H9 (cell line): ENCODE measurements at regions not wholly inside any gene's neighbourhood (a gene's known extent, or its start where the extent isn't known, plus 50 kb on each side); places are given as distances from the start of the nearest gene placed in this dataset.

Experiments used
- DNase-seq: peaks from one replicate; pipeline ENCODE4 v3.0.0-alpha.2; 2017
- H2AFZ ChIP-seq: one replicate; pipeline ENCODE4 v1.6.1; 2013; ENCODE audit warnings: mild to moderate bottlenecking, low read length, control low read depth, moderate library complexity
- H2AK5ac ChIP-seq: 2 replicates; pipeline ENCODE4 v1.6.1; 2013; ENCODE audit warnings: low read length, control low read depth, mixed read lengths; ENCODE audit not compliant: insufficient read length
- H2BK120ac ChIP-seq: one replicate; pipeline ENCODE4 v1.6.1; 2013; ENCODE audit warnings: low read depth, mild to moderate bottlenecking, low read length, control low read depth, inconsistent platforms; ENCODE audit not compliant: poor library complexity, severe bottlenecking
- H2BK12ac ChIP-seq: 2 replicates; pipeline ENCODE4 v1.6.1; 2013; ENCODE audit warnings: low read length, control low read depth, mixed read lengths, low read depth; ENCODE audit not compliant: insufficient read length
- H2BK15ac ChIP-seq: 2 replicates; pipeline ENCODE4 v1.6.1; 2013; ENCODE audit warnings: low read depth, low read length, control low read depth
- H2BK20ac ChIP-seq: one replicate; pipeline ENCODE4 v1.6.1; 2013; ENCODE audit warnings: low read depth, mild to moderate bottlenecking, low read length, control low read depth, inconsistent platforms; ENCODE audit not compliant: poor library complexity, severe bottlenecking
- H2BK5ac ChIP-seq: 2 replicates; pipeline ENCODE4 v1.6.1; 2013; ENCODE audit warnings: low read length, control low read depth, mixed read lengths; ENCODE audit not compliant: insufficient read length
- H3K14ac ChIP-seq: 2 replicates; pipeline ENCODE4 v1.6.1; 2013; ENCODE audit warnings: low read length, control low read depth; ENCODE audit not compliant: insufficient read depth
- H3K18ac ChIP-seq: 2 replicates; pipeline ENCODE4 v1.6.1; 2013; ENCODE audit warnings: low read depth, mild to moderate bottlenecking, mixed read lengths, low read length, control low read depth; ENCODE audit not compliant: insufficient read length
- H3K23ac ChIP-seq: 2 replicates; pipeline ENCODE4 v1.6.1; 2013; ENCODE audit warnings: low read length, control low read depth, mixed read lengths, low read depth; ENCODE audit not compliant: insufficient read length
- H3K23me2 ChIP-seq: 2 replicates; pipeline ENCODE4 v1.6.1; 2013; ENCODE audit warnings: low read depth, mild to moderate bottlenecking, mixed read lengths, low read length, control low read depth; ENCODE audit not compliant: insufficient read length, poor library complexity, severe bottlenecking
- H3K27ac ChIP-seq: 2 replicates; pipeline ENCODE4 v1.5.1; 2013; ENCODE audit warnings: low read length, control low read depth, mixed read lengths, low read depth; ENCODE audit not compliant: insufficient read length
- H3K27me3 ChIP-seq: 2 replicates; pipeline ENCODE4 v1.6.1; 2013; ENCODE audit warnings: low read length, control low read depth, inconsistent platforms; ENCODE audit not compliant: insufficient read depth
- H3K4ac ChIP-seq: 2 replicates; pipeline ENCODE4 v1.6.1; 2013; ENCODE audit warnings: low read depth, mild to moderate bottlenecking, control low read depth, inconsistent platforms, low read length, moderate library complexity
- H3K4me1 ChIP-seq: 2 replicates; pipeline ENCODE4 v1.6.1; 2013; ENCODE audit warnings: low read length, control low read depth, inconsistent platforms; ENCODE audit not compliant: insufficient read depth
- H3K4me2 ChIP-seq: 2 replicates; pipeline ENCODE4 v1.6.1; 2013; ENCODE audit warnings: low read length, control low read depth, mixed read lengths; ENCODE audit not compliant: insufficient read length, insufficient read depth
- H3K56ac ChIP-seq: 2 replicates; pipeline ENCODE4 v1.6.1; 2013; ENCODE audit warnings: low read depth, mild to moderate bottlenecking, mixed read lengths, low read length, control low read depth; ENCODE audit not compliant: insufficient read length
- H3K79me1 ChIP-seq: 2 replicates; pipeline ENCODE4 v1.6.1; 2013; ENCODE audit warnings: low read depth, mild to moderate bottlenecking, moderate library complexity, low read length, control low read depth, inconsistent platforms; ENCODE audit not compliant: insufficient read depth, poor library complexity, severe bottlenecking
- H3K79me2 ChIP-seq: 2 replicates; pipeline ENCODE4 v1.6.1; 2013; ENCODE audit warnings: low read length, control low read depth, inconsistent platforms; ENCODE audit not compliant: insufficient read depth
- H3K9ac ChIP-seq: 2 replicates; pipeline ENCODE4 v1.6.1; 2013; ENCODE audit warnings: low read length, control low read depth, mixed read lengths; ENCODE audit not compliant: insufficient read length; ENCODE audit errors: extremely low read depth
- H3K9me3 ChIP-seq: one replicate; pipeline ENCODE4 v1.6.1; 2013; ENCODE audit warnings: low read depth, low read length, inconsistent platforms; ENCODE audit not compliant: control insufficient read depth
- H3T11ph ChIP-seq: one replicate; pipeline ENCODE4 v1.6.1; 2013; ENCODE audit warnings: mild to moderate bottlenecking, low read length, control low read depth, inconsistent platforms
- H4K20me1 ChIP-seq: one replicate; pipeline ENCODE4 v1.6.1; 2013; ENCODE audit not compliant: control insufficient read depth, insufficient read length, insufficient read depth
- H4K5ac ChIP-seq: 2 replicates; pipeline ENCODE4 v1.6.1; 2013; ENCODE audit warnings: low read depth, mild to moderate bottlenecking, mixed read lengths, low read length, control low read depth; ENCODE audit not compliant: insufficient read length
- H4K8ac ChIP-seq: replicated peaks from 2 replicates; pipeline ENCODE4 v1.6.1; 2013; ENCODE audit warnings: low read length, control low read depth, mixed read lengths, low read depth; ENCODE audit not compliant: insufficient read length
- H4K91ac ChIP-seq: 2 replicates; pipeline ENCODE4 v1.6.1; 2013; ENCODE audit warnings: low read depth, mild to moderate bottlenecking, moderate library complexity, mixed read lengths, low read length, control low read depth; ENCODE audit not compliant: insufficient read length
- H3K27ac Mint-ChIP-seq, 3 experiments: 2 replicates in 2 of 3; 3 replicates in 1 of 3; pipeline ENCODE4 v1.8.0; 2020 to 2021; ENCODE audit warnings: mixed read lengths in 3 of 3, mild to moderate bottlenecking in 1 of 3, moderate library complexity in 1 of 3
- H3K27me3 Mint-ChIP-seq: 2 replicates; pipeline ENCODE4 v1.8.0; 2021; ENCODE audit warnings: low read depth, mild to moderate bottlenecking, moderate library complexity, mixed read lengths
- H3K36me3 Mint-ChIP-seq, 3 experiments: 2 replicates in 2 of 3; 3 replicates in 1 of 3; pipeline ENCODE4 v1.8.0; 2020 to 2021; ENCODE audit warnings: low read depth in 3 of 3, mixed read lengths in 3 of 3; ENCODE audit not compliant: insufficient read depth in 1 of 3
- H3K4me1 Mint-ChIP-seq, 2 experiments: 2 replicates each; pipeline ENCODE4 v1.8.0; 2020; ENCODE audit warnings: mixed read lengths in 2 of 2
- H3K4me3 Mint-ChIP-seq, 2 experiments: 2 replicates in 1 of 2; 3 replicates in 1 of 2; pipeline ENCODE4 v1.8.0; 2020 to 2021; ENCODE audit warnings: mild to moderate bottlenecking in 2 of 2, mixed read lengths in 2 of 2, moderate library complexity in 1 of 2
- H3K9me3 Mint-ChIP-seq, 2 experiments: 2 replicates in 1 of 2; 3 replicates in 1 of 2; pipeline ENCODE4 v1.8.0; 2020; ENCODE audit warnings: mild to moderate bottlenecking in 2 of 2, mixed read lengths in 2 of 2, moderate library complexity in 1 of 2
- WGBS: extraction: QIAGEN DNeasy Blood & Tissue Kit; methylation state at CpG from one replicate; pipeline ENCODE4 v1.1.7; 2013; ENCODE audit warnings: missing lambda C conversion rate, low lambda C conversion rate, mixed read lengths; ENCODE audit not compliant: insufficient read length; ENCODE audit errors: extremely low coverage; 5-methylcytosine and 5-hydroxymethylcytosine counted together
- TF ChIP-seq, protein P1 (sequence below): fragments of 200-600 bp; sonication (generic); conservative IDR thresholded peaks from 3 replicates; pipeline ENCODE4 v1.8.0; 2021; ENCODE audit warnings: antibody characterized with exemption, mild to moderate bottlenecking

DNA sequence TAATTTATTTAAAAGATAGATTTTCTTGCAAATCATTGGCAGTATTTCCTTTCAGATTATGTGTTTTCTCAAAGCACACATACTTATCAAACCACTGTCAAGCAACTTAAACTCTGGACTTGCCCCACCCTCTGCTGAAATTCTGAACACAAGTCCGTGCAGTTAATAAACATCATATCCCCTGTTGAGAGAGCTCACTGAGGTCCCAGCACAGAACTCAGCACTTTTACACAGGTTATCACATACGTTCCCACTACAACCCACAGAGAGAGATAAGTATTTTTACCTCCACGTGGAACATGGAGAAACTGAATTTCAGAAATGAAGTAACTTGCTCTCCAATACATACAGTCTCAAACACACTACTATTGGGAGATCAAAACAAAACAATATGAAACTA lies 267.6 kb upstream of the IGF1R start:
- Histone ChIP-seq H4K5ac (no peak overlapping the region), H3K4ac (no peak overlapping the region), H3K79me2 (no peaks in the 10 kb centered on the region), H3K27ac (no peak overlapping the region), H2BK12ac (no peak overlapping the region), H2AFZ (no peak overlapping the region), H3K14ac (no peak overlapping the region), H4K8ac (no peak overlapping the region), H2BK15ac (no peak overlapping the region), H3K56ac (no peak overlapping the region), H3K9ac (no peak overlapping the region), H2BK120ac (no peak overlapping the region), H4K20me1 (no peaks in the 10 kb centered on the region), H2BK5ac (no peak overlapping the region), H3K23me2 (no peaks in the 10 kb centered on the region), H3T11ph (no peak overlapping the region), H3K18ac (no peak overlapping the region), H3K27me3 (no peaks in the 10 kb centered on the region), H3K4me1 (no peaks in the 10 kb centered on the region), H4K91ac (no peak overlapping the region), H3K79me1 (no peaks in the 10 kb centered on the region), H3K9me3 (no peaks in the 10 kb centered on the region), H2BK20ac (no peak overlapping the region), H2AK5ac (no peak overlapping the region), H3K23ac (no peak overlapping the region), H3K4me2 (no peak overlapping the region)
- Mint-ChIP-seq H3K4me1 (peaks cover 8 to 10% of the 10 kb centered on the region in 2 experiments), H3K9me3 (peaks cover 18 to 20% of the 10 kb centered on the region in 2 experiments), H3K27ac (no peak overlapping the region), H3K4me3 (no peak overlapping the region), H3K27me3 (no peaks in the 10 kb centered on the region; the same call in 1 of the 2 replicates), H3K36me3 (peaks cover 2 to 22% (median 8%) of the 10 kb centered on the region in 3 experiments; a peak in 6 of 7 replicates)
- no peak for DNase-seq
- TF ChIP-seq, protein P1, sequence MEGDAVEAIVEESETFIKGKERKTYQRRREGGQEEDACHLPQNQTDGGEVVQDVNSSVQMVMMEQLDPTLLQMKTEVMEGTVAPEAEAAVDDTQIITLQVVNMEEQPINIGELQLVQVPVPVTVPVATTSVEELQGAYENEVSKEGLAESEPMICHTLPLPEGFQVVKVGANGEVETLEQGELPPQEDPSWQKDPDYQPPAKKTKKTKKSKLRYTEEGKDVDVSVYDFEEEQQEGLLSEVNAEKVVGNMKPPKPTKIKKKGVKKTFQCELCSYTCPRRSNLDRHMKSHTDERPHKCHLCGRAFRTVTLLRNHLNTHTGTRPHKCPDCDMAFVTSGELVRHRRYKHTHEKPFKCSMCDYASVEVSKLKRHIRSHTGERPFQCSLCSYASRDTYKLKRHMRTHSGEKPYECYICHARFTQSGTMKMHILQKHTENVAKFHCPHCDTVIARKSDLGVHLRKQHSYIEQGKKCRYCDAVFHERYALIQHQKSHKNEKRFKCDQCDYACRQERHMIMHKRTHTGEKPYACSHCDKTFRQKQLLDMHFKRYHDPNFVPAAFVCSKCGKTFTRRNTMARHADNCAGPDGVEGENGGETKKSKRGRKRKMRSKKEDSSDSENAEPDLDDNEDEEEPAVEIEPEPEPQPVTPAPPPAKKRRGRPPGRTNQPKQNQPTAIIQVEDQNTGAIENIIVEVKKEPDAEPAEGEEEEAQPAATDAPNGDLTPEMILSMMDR, result no peak
- no CpG with 5 or more reads among the region's 3 CpGs for WGBS
